Fibroblast of the aortic adventitia (primary cell): ENCODE measurements at regions not wholly inside any gene's neighbourhood (a gene's known extent, or its start where the extent isn't known, plus 50 kb on each side); places are given as distances from the start of the nearest gene placed in this dataset.

ENCODE experiments used
- DNase-seq: peaks from one replicate; pipeline ENCODE4 v3.0.0-alpha.2; 2010; ENCODE audit warnings: low read depth
- H3K4me3 ChIP-seq: 2 replicates; pipeline ENCODE4 v1.5.1; 2011; ENCODE audit warnings: low read depth, mild to moderate bottlenecking, control low read depth, low read length, moderate library complexity
- TF ChIP-seq, protein P1 (sequence below): IDR thresholded peaks from 2 replicates; pipeline ENCODE4 v1.5.1; 2011; ENCODE audit warnings: mild to moderate bottlenecking, low read length, control low read depth, inconsistent platforms; ENCODE audit not compliant: insufficient read depth

DNA sequence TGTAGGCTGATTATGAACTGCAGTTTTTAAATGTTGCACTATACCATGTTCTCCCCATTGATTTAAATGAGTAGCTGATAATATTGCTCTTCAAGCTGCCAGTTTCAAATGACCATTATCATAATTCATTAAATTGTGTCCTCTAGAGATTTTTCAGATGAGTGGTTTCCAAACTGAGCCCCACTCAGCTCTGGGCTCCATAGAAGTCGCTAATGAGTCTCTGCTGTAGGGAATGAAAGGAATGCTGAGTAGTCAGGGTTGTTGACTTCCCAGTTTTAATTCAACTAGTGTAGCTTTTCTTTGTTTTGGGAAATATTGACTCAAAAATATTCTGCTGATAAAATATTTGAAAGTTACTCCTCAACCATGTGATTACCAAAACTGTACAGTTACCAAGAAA is 1081.1 kb downstream of the ARAP2 start:
- H3K4me3 ChIP-seq, result no peak overlapping the region
- TF ChIP-seq, protein P1, sequence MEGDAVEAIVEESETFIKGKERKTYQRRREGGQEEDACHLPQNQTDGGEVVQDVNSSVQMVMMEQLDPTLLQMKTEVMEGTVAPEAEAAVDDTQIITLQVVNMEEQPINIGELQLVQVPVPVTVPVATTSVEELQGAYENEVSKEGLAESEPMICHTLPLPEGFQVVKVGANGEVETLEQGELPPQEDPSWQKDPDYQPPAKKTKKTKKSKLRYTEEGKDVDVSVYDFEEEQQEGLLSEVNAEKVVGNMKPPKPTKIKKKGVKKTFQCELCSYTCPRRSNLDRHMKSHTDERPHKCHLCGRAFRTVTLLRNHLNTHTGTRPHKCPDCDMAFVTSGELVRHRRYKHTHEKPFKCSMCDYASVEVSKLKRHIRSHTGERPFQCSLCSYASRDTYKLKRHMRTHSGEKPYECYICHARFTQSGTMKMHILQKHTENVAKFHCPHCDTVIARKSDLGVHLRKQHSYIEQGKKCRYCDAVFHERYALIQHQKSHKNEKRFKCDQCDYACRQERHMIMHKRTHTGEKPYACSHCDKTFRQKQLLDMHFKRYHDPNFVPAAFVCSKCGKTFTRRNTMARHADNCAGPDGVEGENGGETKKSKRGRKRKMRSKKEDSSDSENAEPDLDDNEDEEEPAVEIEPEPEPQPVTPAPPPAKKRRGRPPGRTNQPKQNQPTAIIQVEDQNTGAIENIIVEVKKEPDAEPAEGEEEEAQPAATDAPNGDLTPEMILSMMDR, result no peak
- no peak for DNase-seq

DNA sequence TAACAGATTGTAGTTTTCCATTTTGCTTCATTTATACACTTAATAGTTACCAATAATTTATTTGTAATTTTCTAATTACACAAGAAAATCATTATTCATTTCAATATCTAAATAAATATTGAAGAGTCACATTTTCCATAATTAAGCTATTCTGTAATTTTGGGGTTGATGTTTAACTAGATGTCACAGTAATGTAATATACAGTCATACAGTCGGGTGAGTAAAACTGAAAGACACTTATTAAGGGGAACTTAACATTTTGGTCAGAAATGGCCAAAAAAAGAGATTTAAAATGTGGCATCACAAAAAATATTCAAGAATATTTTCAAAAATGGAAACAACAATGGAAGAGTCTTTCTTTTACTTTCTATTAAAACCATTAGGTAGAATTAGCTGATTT is 1080.3 kb downstream of the ARAP2 start:
- TF ChIP-seq, protein P1, result no peak
- DNase-seq, result no peak

DNA sequence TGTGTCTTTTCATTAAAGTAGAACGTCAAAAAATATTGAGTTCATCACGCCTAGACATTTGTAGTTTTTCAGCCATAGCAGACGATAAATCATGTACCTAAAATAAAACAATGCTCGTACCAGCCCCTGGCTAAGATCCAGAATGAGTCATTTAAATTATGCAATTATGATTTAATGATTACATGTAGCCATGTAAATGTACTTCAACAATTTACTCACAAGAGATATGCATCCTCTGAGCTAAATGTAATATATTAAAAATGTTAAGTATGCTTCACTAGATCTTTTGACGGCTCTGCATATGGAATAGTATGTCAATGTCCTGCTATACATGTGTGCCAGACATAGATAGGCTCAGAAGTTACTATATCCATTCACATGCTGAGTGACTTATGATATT is 1077.8 kb downstream of the ARAP2 start:
- H3K4me3 ChIP-seq, result no peak overlapping the region
- TF ChIP-seq, protein P1, result no peak
- no peak for DNase-seq

More for the DNA sequence above, 1080.3 kb downstream of the ARAP2 start:
- no peak overlapping the region for H3K4me3 ChIP-seq

DNA sequence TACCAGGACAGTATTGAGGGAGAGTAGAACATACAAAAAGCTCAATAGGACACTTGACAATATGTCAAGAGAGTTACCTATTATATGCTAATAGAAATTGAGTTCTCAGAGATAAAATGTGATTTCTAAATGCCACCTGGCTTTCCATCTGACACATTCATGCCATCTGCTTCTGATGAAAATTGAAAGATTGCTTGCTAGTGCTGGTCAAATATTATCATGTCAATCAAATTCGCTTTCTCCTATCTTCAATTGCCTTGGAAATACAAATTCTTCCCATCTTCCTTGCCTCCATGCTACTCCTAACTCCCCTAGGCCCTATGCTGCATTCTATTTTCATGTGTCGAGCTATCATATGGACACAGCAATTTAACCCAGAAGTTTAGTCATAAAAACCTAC is 1076.9 kb downstream of the ARAP2 start:
- TF ChIP-seq, protein P1, result no peak
- no peak overlapping the region for H3K4me3 ChIP-seq
- DNase-seq, result no peak

DNA sequence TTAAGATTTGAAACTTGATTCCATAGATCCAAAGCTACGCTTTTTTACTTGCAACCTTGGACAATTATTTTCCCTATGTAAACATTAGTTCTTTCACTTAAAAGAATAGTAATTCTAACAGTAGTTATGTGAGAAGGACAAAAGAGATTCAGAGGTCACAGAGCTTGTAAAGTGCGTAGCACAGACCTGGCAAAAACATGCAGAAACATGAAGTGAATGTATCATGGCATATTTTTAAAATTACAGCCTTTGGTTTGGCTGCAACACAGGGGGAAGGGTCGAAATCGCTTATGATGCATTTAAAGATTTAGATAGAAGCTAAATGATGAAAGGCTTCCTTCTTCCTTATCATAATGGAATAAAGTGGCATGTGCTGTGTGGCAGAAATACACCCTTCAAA is 1068.8 kb downstream of the ARAP2 start:
- H3K4me3 ChIP-seq, result no peak overlapping the region
- TF ChIP-seq, protein P1, result no peak
- DNase-seq, result no peak

DNA sequence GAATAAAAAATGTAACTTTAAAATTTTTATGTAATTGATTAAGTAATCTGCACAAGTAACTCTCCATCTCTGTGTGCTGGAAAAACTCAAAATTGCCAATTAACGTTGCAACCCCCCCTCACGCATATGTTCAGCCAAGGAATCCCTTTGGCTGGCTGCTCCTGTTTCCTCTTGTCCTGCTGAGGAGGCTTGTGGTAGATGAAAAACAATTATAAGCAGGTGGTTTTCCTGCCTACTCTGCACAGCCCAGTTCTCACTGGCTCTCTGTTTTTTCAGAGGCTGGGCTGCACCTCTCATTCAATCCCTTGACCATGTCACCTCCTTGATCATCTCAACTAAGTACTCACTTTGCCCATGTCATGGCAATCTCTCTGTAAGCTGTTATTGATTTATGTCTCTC is 1068.4 kb downstream of the ARAP2 start:
- no peak overlapping the region for H3K4me3 ChIP-seq
- TF ChIP-seq, protein P1, result no peak
- DNase-seq, result no peak

DNA sequence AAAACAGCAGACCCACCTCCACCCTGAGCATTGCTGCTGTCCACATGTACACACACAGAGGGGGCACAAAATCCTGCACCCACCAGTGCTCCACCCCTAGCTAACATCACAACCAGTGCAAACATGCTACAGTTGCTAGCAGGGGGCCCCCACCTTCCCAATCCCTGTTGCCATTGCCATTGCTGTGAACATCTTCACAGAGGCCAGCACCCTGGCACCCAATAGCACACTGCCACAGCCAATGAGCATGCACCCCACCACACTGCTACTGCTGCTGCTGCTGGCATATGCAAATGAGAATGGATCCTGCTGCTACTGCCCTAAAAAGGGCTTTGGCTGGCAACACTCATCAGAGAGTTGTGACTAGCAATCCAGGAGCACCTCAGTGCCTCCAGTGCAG is 1061.9 kb downstream of the ARAP2 start:
- TF ChIP-seq, protein P1, result no peak
- no peak for DNase-seq
- no peak overlapping the region for H3K4me3 ChIP-seq
